ENCODE measurements at regions not wholly inside any gene's neighbourhood (a gene's known extent, or its start where the extent isn't known, plus 50 kb on each side); places are given as distances from the start of the nearest gene placed in this dataset.
"Not testable (repeated sequence)": the region's sequence is repeated elsewhere in the genome, so short reads cannot be mapped to it uniquely, and the experiment has no call there.

- DNase-seq: no peak
These were observed 150.6 kb downstream of the TXNL1 start for GRCh38 chr18:56487801-56488200.

GRCh38 chr18:56483386-56483785 is 155.0 kb downstream of the TXNL1 start:
- no peak for DNase-seq

- not testable (repeated sequence) for DNase-seq
These were observed 155.6 kb downstream of the TXNL1 start for GRCh38 chr18:56482813-56483212.

- no peak for DNase-seq
These were observed 156.6 kb downstream of the TXNL1 start for GRCh38 chr18:56481751-56482150.

- no peak for DNase-seq
These were observed 158.6 kb downstream of the TXNL1 start for GRCh38 chr18:56479841-56480240.

GRCh38 chr18:56475250-56475649 is 163.1 kb downstream of the TXNL1 start:
- no peak for DNase-seq

- DNase-seq: no peak
These were observed 164.9 kb downstream of the TXNL1 start for GRCh38 chr18:56473400-56474024.

GRCh38 chr18:56470406-56471351 is 167.7 kb downstream of the TXNL1 start:
- no peak for DNase-seq

GRCh38 chr18:56469582-56469981 is 168.8 kb downstream of the TXNL1 start:
- no peak for DNase-seq

GRCh38 chr18:56468396-56468795 is 170.0 kb downstream of the TXNL1 start:
- no peak for DNase-seq

GRCh38 chr18:56462276-56462675 is 176.1 kb downstream of the TXNL1 start:
- no peak for DNase-seq

- no peak for DNase-seq
These were observed 177.2 kb downstream of the TXNL1 start for GRCh38 chr18:56461151-56461550.

GRCh38 chr18:56460581-56460980 is 177.8 kb downstream of the TXNL1 start:
- no peak for DNase-seq

GRCh38 chr18:56458770-56459712 is 179.4 kb downstream of the TXNL1 start:
- DNase-seq: no peak

- no peak for DNase-seq
These were observed 182.5 kb downstream of the TXNL1 start for GRCh38 chr18:56455874-56456273.

GRCh38 chr18:56455141-56455540 is 183.3 kb downstream of the TXNL1 start:
- DNase-seq: no peak

GRCh38 chr18:56453631-56454030 is 184.8 kb downstream of the TXNL1 start:
- DNase-seq: no peak

- no peak for DNase-seq
These were observed 187.2 kb downstream of the TXNL1 start for GRCh38 chr18:56451188-56451587.

GRCh38 chr18:56448751-56449150 is 189.6 kb downstream of the TXNL1 start:
- no peak for DNase-seq

GRCh38 chr18:56445422-56445821 is 193.0 kb downstream of the TXNL1 start:
- DNase-seq: no peak

- DNase-seq: no peak
These were observed 194.2 kb downstream of the TXNL1 start for GRCh38 chr18:56444201-56444600.

GRCh38 chr18:56443166-56443907 is 195.1 kb downstream of the TXNL1 start:
- DNase-seq: no peak
